Posterior vena cava (tissue), 2 donors: ENCODE measurements at regions not wholly inside any gene's neighbourhood (a gene's known extent, or its start where the extent isn't known, plus 50 kb on each side); places are given as distances from the start of the nearest gene placed in this dataset.
"Not testable (repeated sequence)": the region's sequence is repeated elsewhere in the genome, so short reads cannot be mapped to it uniquely, and the experiment has no call there.

ENCODE experiments used
- DNase-seq: peaks from one replicate; pipeline ENCODE4 v3.0.0-alpha.2; 2020; ENCODE audit warnings: low spot score
- intact Hi-C, 2 donors: fragments of 100-400 bp; cut with DNase I; formaldehyde crosslinking; loops; one replicate each; pipeline versions ENCODE4 v1.14.1 to v1.14.2; 2022 to 2023
- donor health status: DM: yes; HTN: yes; CAD: no.
- donor health status: DM: yes; HTN: yes; CAD: no.

DNA sequence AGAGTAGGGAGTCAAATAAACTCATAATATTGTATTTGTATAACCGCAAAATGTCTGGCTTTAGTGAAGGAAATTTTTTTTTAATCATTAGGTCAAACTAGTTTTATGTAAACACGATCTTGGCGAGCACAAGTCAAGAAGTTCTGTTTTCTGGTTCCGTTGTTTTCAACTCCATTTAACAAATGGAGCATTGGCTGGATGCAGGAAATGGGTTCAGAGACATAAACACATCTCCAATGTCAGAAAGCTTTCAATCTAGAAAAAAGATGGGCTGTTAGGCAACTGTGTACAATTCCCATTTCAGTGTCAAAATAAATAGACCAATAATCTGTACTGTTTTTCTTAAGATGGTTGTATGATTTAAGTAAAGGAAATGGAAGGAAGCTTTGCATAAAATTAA is 292.8 kb downstream of the TBL1XR1 start:
- no peak for DNase-seq
- intact Hi-C loops, result no loop called here

DNA sequence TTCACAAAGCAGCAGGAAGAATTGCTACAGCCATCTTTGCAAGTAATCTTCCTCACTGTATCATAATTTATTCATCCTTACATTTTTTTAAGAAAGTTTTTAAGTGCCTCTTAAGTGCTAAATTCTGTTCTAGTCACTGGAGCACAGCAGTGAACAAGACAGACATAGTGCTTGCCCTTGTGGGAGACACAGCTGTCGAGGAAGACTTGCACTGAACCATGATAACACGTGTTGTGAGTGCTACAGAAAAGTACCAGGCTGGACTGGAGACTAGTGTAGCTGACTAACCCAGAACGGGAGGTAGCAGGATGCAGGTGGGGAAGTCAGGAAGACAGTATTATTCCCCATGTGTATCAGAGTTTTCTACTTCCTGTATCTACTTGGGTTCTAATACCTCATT is 300.6 kb downstream of the TBL1XR1 start:
- intact Hi-C loops, result loop anchor here in 1 of 2 donors (5.0 kb wide), 1 partner anchor 564 kb away; no protein-coding TSS in a partner anchor
- DNase-seq, result no peak

GRCh38 chr3:176896165-176896564 is 301.1 kb downstream of the TBL1XR1 start:
- intact Hi-C loops, result loop anchor here in 1 of 2 donors (5.0 kb wide), 1 partner anchor 564 kb away; no protein-coding TSS in a partner anchor
- no peak for DNase-seq

DNA sequence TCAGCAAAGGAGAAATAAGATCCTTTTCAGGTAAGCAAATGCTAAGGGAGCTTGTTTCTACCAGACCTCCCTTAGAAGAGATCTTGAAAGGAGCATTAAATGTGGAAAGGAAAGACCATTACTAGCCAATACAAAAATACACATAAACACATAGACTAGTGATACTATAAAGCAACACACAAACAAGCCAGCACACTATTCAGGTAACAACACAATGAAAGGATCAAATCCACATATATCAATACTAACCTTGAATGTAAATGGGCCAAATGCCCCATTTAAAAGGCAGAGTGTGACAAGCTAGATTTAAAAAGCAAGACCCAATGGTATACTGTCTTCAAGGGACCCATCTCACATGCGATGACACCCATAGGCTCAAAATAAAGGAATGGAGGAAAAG is 317.6 kb downstream of the TBL1XR1 start:
- intact Hi-C loops, result no loop called here
- no peak for DNase-seq

GRCh38 chr3:176873261-176873660 is 324.0 kb downstream of the TBL1XR1 start:
- DNase-seq, result no peak
- intact Hi-C loops, result no loop called here

DNA sequence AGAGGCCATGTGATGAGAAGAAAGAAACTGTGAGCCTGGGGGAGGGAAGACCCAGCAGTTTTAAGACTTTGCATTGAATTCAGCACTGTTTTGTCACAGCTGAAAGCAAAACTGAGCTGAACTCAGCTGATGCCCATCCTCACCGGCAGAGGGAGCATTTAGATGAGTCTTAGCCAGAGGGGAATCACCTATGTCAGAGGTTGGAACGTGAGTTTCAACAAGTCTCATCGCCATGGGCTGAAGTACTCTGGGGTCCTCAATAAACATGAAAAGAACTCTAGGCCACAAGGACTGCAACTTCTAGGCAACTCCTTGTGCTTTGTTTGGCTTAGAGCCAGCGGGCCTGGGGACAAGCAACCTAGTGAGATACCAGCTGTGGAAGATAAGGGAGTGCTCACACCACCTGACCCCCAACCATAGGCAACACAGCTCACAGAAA is 324.5 kb downstream of the TBL1XR1 start:
- no peak for DNase-seq

DNA sequence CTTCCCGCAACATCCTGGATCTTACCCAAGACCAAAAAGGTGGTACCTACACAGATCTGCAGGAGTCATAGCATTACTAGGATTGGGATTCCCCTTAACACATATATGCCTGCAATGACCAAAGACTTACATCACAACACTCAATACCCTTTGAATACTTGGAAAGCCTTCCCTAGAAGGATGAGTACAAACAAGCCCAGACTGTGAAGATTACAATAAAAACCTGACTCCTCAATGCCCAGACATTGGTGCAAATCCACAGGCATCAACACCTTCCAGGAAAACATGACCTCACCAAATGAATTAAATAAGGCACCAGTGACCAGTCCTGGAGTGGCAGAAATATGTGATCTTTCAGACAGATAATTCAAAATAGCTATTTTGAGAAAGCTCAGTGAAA is 326.8 kb downstream of the TBL1XR1 start:
- intact Hi-C loops, result no loop called here
- DNase-seq, result no peak

More for the DNA sequence above, 324.5 kb downstream of the TBL1XR1 start:
- intact Hi-C loops, result no loop called here

DNA sequence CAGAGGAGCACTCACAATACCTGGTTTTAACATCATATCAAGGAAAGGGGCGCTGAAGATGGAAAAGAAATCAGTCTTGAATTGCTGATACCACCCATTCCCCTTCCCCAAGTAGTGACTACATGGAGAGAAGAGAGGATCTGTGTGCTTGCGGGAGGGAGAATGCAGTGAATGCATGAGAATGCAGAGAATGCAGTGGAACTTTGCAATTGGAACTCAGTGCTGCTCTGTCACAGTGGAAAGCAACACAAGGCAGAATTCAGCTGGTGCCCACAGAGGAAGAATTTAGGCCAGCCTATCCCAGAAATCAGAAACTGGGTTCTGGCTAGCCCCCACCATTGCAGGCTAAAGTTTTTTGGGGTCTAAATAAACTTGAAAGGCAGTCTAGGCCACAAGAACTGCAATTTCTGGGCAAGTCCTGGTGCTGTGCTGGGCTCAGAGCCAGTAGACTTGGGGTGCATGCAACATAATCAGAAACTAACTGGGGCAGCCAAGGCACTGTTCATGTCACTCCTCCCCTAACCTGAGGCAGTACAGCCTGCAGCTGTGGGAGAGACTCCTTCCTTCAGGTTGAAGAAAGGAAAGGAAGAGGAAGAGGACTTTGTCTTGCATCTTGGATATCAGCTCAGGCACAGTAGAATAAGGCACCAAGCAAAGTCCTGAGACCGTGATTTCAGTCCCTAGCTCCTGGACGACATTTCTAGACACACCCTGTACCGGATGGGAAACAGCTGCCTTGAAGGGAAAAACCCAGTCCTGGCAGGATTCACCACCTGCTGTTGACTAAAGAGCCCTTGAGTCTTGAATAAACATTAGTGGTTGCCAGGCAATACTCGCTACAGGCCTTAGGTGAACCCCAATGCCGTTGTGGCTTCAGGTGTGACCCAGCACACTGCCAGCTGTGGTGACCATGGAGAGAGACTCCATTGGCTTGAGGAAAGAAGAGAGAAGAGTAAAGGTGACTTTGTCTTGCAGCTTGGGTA is 329.3 kb downstream of the TBL1XR1 start:
- DNase-seq, result no peak
- intact Hi-C loops, result no loop called here

GRCh38 chr3:176861137-176861536 is 336.1 kb downstream of the TBL1XR1 start:
- intact Hi-C loops, result no loop called here
- no peak for DNase-seq

DNA sequence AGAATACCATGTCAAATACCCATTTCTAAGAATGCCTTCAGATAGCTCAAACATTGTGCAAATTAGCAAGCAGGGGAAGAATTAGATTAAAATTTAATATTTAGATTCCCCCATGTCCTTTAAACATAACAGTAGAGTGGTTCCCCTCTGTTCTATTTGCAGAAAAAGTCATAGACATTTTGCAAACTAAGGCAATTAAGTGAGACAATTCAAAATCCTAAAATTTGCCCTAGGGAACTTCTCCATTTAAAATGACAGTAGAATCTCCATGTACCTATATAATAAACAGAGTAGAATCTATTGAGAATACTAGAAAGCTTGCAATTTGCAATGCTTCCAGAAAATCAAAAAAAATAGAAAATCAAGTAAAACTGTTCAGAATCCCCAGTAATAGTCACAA is 340.6 kb downstream of the TBL1XR1 start:
- intact Hi-C loops, result no loop called here
- no peak for DNase-seq

DNA sequence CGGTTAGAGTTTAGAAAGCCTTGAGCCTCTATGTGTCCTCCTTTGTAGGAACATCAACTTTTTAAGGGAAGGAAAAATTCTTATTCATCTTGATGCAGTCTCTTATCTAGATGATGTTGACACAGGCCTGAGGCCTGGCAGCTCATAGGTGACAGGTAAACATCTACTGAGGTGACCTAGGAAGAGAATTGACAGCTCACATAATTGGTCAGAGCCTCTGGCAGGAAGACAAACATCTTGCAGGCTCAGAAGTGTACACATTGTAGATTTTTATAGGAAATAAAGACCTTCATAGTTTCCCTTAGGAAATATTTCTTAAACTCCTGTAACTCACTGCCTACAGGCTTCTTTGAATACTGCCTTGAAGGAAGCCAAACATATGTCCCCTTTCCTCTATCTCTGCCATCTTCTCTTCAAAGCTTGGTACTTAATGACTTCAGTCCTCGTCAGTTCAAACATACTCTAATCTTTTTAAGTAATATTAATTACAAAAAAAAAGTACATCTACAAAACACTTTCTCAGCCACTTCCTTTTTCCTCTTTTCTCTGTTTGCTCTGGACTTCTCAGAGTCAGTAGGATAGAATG is 341.3 kb downstream of the TBL1XR1 start:
- DNase-seq, result no peak
- intact Hi-C loops, result no loop called here

DNA sequence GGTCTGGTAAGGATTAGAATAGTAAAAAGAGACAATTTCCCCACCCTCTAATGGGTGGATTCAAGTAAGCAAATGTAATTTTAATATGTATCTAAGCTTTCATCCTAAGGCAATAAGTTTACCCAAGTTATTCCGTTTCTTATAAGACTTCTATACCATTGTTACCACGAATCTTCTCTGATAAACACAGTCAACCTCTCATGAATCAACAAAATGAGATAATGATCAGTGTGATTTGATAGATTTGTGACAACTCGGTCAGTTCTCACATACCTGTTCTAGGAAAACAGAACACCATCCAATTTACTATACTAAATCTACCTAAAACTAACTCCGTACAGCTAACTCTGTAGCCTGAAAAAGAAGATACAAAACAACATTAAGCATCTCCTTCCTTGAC is 342.1 kb downstream of the TBL1XR1 start:
- DNase-seq, result no peak
- intact Hi-C loops, result no loop called here

DNA sequence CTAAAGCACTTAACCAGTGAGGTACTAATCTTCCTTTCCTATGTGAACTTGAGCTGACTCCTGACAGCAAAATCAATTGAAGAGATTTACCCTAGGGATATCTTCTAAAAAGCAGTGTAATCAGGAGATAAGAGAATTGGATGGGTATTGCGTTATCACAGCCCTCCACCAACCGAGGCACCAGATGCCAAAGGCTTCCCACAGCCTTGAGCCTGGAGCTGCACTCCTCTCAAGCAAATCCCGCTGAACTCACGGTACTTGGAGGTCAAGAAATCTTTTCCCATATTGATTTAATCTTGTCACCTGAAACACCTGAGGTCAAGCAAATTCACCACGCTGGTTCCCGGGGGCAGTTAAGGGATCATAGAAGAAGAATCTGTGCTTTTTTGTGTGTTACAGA is 346.8 kb downstream of the TBL1XR1 start:
- intact Hi-C loops, result no loop called here

DNA sequence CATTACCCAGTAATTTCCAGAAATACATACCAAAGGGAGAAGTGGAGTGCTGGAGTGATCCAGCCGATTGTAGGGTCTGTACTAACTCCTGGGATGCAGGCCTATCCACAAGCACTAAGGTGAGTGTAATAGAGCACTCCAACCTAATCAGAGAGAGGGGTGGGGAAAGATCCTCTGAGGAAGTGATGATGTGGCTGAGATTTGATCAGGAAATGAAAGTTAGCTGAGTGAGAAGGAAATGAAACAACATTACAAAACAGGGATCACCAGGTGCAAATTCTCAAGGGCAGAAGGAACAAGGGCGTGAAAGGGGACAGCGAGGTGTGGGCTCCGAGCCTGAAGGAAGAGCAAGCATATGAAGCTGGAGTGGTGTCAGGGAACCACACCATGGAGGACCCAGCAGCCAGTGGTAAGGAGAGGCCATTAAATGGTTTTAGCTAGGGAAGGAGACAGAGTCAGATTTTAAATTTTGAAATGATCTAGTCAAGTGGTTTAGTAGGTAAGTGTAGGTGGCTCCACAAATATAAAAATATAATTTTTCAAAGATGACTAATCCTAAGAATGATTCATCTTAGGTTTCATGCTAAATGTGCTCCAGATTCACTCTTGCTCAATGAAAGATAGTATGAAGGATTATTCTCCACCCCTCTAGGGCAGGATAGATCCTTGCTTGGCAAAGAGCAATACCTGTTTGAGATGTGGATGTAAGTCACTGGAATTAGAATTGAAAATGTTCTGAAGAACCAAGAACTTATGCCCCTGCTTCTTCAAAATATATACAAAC is 348.7 kb downstream of the TBL1XR1 start:
- intact Hi-C loops, result no loop called here
- DNase-seq, result no peak

More for the DNA sequence above, 346.8 kb downstream of the TBL1XR1 start:
- DNase-seq, result no peak

GRCh38 chr3:176842914-176843313 is 354.4 kb downstream of the TBL1XR1 start:
- intact Hi-C loops, result no loop called here
- no peak for DNase-seq

GRCh38 chr3:176840641-176841286 is 356.5 kb downstream of the TBL1XR1 start:
- DNase-seq, result no peak
- intact Hi-C loops, result no loop called here

- no peak for DNase-seq
- intact Hi-C loops, result no loop called here
Observed at GRCh38 chr3:176839901-176840300, 357.4 kb downstream of the TBL1XR1 start.

- intact Hi-C loops, result no loop called here
- DNase-seq, result no peak
Observed at GRCh38 chr3:176839466-176839865, 357.8 kb downstream of the TBL1XR1 start.

GRCh38 chr3:176827244-176827643 is 370.0 kb downstream of the TBL1XR1 start:
- intact Hi-C loops, result not testable (repeated sequence)

More at GRCh38 chr3:176827244-176827643, 370.0 kb downstream of the TBL1XR1 start:
- DNase-seq, result not testable (repeated sequence)
